Right lobe of liver (tissue), 4 donors: ENCODE measurements at regions not wholly inside any gene's neighbourhood (a gene's known extent, or its start where the extent isn't known, plus 50 kb on each side); places are given as distances from the start of the nearest gene placed in this dataset.

Source experiments
- POLR2A ChIP-seq: fragments of 450-650 bp; IDR thresholded peaks from one replicate; pipeline ENCODE4 v1.6.1; 2017; ENCODE audit warnings: antibody characterized with exemption, mild to moderate bottlenecking
- TF ChIP-seq, protein P1 (sequence below), 4 donors: fragments of 200-600 bp in 3 of 4; fragments of 450-650 bp in 1 of 4; IDR thresholded peaks; one replicate each; pipeline versions ENCODE4 v1.5.1 to v1.8.0; 2016 to 2022; ENCODE audit warnings: antibody characterized with exemption in 4 of 4, mild to moderate bottlenecking in 2 of 4
- donor health status: DM: no; HTN: no; CAD: no.
- donor health status: DM: no; HTN: no; CAD: no.
- donor health status: DM: no; HTN: yes; CAD: no.

GRCh38 chr2:49369650-49370049 is 215.3 kb upstream of the FSHR start:
- TF ChIP-seq, protein P1, sequence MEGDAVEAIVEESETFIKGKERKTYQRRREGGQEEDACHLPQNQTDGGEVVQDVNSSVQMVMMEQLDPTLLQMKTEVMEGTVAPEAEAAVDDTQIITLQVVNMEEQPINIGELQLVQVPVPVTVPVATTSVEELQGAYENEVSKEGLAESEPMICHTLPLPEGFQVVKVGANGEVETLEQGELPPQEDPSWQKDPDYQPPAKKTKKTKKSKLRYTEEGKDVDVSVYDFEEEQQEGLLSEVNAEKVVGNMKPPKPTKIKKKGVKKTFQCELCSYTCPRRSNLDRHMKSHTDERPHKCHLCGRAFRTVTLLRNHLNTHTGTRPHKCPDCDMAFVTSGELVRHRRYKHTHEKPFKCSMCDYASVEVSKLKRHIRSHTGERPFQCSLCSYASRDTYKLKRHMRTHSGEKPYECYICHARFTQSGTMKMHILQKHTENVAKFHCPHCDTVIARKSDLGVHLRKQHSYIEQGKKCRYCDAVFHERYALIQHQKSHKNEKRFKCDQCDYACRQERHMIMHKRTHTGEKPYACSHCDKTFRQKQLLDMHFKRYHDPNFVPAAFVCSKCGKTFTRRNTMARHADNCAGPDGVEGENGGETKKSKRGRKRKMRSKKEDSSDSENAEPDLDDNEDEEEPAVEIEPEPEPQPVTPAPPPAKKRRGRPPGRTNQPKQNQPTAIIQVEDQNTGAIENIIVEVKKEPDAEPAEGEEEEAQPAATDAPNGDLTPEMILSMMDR (IDR thresholded peaks at IDR 0.05) = no peak
- no peak for TF ChIP-seq POLR2A
